Cerebellar nuclear complex (tissue), 1 donor: ENCODE measurements at regions not wholly inside any gene's neighbourhood (a gene's known extent, or its start where the extent isn't known, plus 50 kb on each side); places are given as distances from the start of the nearest gene placed in this dataset.

Experiments used
- DNase-seq, 2 experiments: peaks; one replicate each; lab custom pipeline; 2025; lab: John Stamatoyannopoulos, UW

DNA sequence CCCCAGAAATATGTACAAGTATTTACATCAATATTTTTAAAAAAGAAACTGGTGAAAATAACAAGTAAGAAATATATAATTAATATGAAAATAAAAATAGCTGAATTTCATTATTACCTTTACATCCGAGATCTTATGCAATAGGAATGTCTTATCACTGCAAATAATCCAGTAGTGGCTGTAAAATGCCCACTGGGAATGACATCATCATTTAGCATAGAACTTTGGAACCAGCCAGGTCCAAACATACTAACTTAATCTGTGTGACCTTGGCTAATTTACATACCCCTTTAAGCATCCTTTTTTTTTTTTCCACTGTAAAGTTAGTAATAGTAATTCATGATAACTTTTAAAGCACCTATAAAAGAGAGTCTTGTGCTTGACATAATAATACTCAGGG lies 611.7 kb downstream of the ZIC1 start:
- no peak for DNase-seq

GRCh38 chr3:148021381-148021780 lies 612.2 kb downstream of the ZIC1 start:
- no peak for DNase-seq

- DNase-seq, result no peak
Observed at GRCh38 chr3:148023994-148024393, 614.8 kb downstream of the ZIC1 start.

DNA sequence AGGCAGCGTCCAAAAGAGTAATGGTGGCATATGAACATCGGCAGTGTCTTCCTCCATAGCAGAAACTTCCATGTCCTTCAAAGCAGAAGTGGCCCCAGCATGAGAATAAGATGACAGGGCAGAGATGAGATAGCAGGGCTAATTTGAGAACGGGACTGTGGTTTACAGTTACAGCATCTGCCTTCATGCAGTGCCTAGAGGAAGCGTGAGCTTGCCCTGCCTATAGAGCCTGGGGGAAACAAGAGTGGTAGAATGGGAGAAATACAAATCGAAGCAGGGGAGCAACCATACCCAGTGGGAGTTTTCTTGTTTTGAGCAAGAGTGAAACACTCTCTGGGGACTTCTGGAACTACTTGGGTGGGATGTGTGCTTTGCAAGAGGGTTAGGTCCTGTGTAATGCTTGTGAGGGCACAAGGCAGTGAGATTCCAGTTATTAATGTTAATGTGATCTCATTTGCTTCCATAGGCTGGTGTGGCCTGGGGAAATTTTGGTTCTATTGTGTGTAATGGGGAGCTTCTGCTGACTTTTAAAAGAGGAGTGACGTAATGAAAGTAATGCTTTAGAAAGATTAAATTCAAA lies 616.9 kb downstream of the ZIC1 start:
- no peak for DNase-seq

GRCh38 chr3:148030975-148031374 lies 621.8 kb downstream of the ZIC1 start:
- DNase-seq, result no peak

- no peak for DNase-seq
Observed at GRCh38 chr3:148034353-148034752, 625.2 kb downstream of the ZIC1 start.

GRCh38 chr3:148036331-148036876 lies 627.2 kb downstream of the ZIC1 start:
- no peak for DNase-seq

DNA sequence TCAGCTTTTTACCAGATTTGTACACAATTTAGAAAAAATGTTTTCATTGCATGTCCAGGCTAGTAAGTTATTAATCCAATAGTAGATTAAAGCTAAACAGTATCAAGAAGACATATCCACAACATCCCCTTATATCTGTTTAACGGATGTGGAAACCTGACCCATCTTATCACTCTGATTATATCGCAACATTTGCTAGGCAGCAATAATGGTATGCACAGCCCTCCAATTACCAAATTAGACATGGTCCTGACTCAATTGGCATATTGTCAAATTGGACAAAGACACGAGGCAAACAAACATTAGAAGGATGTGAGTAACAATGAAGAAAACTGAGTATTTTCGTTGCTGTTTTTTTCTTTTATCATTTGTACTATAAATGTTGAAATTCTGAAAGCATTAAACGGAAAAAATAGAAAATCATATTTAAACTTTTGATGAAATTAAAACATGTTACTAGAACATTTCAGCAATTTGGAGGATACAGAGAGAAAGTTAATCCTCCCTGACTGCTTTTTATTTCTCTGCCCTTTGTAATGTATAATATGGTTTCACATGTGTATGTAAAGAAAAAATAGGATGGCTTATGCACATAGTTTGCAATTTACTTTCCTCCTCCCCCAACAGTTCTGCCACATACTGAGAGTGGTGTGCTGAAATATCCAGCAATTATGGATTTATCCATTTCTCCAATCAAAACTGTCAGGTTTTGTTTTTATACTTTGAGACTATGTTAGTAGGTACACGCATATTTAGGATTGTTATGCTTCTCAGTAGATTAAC lies 633.7 kb downstream of the ZIC1 start:
- DNase-seq, result no peak

DNA sequence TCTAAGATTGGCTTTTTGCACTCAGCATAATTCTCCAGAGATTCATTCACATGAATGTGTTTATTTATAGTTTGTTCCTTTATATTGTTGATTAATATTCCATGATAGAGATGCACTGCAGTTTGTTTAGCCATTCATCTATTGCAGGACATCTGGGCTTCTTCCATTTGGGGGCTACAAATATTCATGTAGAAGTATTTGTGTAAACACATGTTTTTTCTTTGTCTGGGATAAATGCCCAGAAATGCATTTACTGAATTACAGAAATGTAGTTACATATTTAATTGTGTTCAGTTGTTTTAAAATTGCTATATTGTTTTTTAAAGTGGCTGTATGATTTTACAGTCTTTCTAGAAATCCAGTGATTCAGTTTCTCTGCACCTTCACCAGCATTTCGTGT lies 635.0 kb downstream of the ZIC1 start:
- no peak for DNase-seq

- no peak for DNase-seq
Observed at GRCh38 chr3:148054999-148055398, 642.7 kb upstream of the AGTR1 start.

GRCh38 chr3:148062590-148062989 lies 635.1 kb upstream of the AGTR1 start:
- DNase-seq, result no peak

- no peak for DNase-seq
Observed at GRCh38 chr3:148066802-148067201, 630.9 kb upstream of the AGTR1 start.

- no peak for DNase-seq
Observed at GRCh38 chr3:148068466-148068865, 629.2 kb upstream of the AGTR1 start.

DNA sequence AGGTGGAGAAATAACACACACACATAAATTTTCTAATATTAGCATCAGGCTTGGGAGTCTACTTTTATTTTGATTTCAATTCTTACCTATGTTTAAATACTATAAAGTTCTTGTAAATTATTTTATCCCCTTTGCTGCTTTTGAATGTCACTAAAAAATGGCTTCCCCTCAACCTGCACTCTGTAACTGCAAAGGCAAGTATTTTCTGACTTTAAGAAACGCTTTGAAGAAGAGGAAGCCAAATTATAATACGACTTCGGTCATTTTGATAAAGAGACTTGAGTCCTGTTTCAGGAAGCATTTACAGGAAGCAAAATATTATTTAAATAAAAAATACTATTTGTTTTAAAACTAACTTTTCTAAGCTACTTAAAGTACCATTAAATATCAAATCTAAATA lies 627.7 kb upstream of the AGTR1 start:
- DNase-seq, result no peak

DNA sequence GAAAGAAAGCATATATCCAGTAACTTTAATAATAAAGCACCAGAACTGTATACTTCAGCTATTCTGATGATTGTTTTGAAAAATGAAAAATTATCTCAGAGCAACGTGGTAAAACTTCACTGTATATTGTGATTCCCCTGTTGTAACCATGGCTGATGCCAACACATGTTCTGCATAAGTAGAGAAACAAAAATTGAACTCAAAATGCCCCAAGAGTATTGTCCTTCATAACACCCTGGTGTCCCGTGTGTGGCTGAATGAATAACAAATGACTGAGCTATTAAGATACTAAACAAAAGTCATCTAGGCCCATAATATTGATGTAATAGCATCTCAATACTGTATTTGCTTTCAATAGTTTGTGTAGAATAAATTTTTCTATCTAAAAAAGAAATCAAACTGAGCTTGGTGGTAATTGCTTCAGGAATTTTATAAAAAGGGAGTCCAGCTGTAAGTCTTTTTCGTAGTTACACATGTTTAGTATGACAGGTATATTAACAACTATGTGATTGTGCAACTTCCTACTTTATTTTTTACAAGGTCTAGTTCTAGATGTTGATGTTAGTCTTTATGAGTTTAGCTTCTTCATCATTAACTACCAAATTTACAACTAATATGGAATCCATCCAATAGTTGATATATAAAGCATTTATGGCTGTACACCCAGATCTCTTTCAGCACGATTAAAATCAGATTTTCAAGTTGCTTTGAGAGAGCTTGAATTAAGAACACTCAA lies 623.8 kb upstream of the AGTR1 start:
- no peak for DNase-seq

DNA sequence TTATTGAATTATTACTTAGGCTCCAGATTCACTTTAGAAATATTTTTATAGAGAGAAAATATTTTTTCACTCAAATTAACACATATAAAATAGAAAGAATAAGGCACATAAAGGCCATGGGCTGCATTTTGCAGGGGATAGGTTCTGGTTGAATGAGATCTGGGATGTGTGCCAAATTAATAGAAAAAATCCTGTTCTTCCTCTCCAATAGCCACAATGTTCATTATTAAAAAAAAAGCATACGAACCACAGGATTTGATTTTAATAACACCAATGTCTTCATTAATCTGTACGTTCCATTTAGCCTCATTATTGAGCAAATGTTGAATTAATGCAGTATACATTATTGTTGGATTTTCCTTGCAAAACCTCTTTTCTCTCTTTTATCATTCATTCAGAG lies 622.8 kb upstream of the AGTR1 start:
- DNase-seq, result no peak

- DNase-seq, result peak; percentile 62 to 69
Observed at GRCh38 chr3:148075771-148076716, 621.7 kb upstream of the AGTR1 start.

DNA sequence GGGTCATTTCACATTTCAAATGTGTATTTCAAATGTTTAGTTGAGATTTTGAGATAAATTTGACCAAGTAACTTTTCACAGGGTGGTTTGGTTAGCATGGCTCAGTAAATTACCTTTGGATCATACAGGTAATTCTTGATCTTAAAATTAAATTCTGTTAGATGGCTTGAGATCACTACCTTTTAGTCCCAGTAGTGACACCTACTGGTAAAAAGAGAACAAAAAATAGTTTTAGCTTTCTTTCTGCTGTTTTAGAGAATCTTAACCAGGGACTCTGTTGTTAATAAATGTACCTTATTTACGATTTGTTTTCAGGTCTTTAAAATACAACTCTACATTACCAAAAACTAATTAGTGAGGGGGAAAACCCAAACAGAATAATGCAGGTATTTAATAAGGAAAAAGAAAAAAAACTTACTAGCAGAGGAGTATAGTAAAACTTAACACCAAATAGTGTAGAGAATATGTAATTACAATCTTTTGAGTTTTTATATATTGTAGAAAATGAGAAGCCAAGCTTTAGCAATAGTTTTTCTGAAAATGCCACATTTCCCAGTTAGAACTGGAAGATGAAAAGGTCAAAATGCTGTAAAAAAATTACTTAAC lies 620.3 kb upstream of the AGTR1 start:
- no peak for DNase-seq

GRCh38 chr3:148077965-148078364 lies 619.7 kb upstream of the AGTR1 start:
- DNase-seq, result no peak

DNA sequence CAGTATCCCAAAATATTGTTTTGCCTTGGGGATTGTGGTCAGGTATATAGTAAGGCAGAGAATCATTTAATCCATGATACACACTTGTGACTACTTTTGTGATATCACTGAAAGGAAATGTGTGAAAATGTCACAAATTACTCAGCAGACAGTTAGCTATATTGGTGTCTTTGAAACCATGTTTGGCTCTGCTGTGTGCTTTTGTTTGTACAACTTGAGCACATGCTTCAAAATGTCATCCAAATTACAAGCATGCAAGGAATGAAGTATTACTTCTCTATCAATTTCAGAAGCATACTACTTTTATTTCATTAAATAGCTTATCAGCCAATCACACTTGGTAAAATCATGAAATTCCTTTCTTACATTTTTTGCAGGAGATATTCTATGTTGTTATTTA lies 619.0 kb upstream of the AGTR1 start:
- no peak for DNase-seq

DNA sequence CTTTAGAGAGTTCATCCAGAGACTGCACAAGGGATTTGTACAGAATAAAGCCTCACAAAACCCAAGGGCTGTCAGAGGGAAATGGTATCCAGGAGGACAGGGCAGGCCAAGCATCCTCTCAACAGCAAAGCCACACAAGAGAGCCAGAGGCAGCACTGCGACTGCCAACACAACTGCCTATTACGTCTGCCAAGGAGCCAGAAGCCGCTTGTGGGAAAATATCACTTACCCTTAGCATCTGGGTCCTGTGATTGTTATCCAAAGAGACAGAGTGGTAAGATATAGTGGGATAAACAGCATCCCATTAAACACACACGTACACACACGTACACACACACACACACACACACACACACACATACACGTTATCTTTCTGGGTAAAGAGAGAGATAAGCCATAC lies 618.3 kb upstream of the AGTR1 start:
- DNase-seq, result peak in 1 of 2 experiments; percentile 58
